GM23338 (cell line): ENCODE measurements at regions not wholly inside any gene's neighbourhood (a gene's known extent, or its start where the extent isn't known, plus 50 kb on each side); places are given as distances from the start of the nearest gene placed in this dataset.

Experiments used
- ATAC-seq: fragments of 200-7000 bp; cut with Tn5 transposase; 3 replicates; pipeline ENCODE4 v1.9.1; 2020
- DNase-seq: peaks from one replicate; pipeline ENCODE4 v3.0.0-alpha.2; 2015; ENCODE audit warnings: low spot score
- H2AFZ ChIP-seq: fragments of 200-600 bp; sonication (generic); 2 replicates; pipeline ENCODE4 v1.8.0; 2016; ENCODE audit warnings: antibody characterized with exemption, mild to moderate bottlenecking, moderate library complexity
- H3F3A ChIP-seq: fragments of 200-600 bp; sonication (generic); replicated peaks from 2 replicates; pipeline ENCODE4 v1.8.0; 2017; ENCODE audit warnings: antibody characterized with exemption, mixed run types, low read depth
- H3K27ac ChIP-seq: fragments of 200-600 bp; sonication (generic); 2 replicates; pipeline ENCODE4 v1.6.1; 2016; ENCODE audit warnings: low read depth
- H3K27me3 ChIP-seq: fragments of 200-600 bp; sonication (generic); 2 replicates; pipeline ENCODE4 v1.8.0; 2016; ENCODE audit warnings: mild to moderate bottlenecking, mixed run types, moderate library complexity; ENCODE audit not compliant: insufficient read depth
- H3K36me3 ChIP-seq: fragments of 200-600 bp; sonication (generic); 2 replicates; pipeline ENCODE4 v1.8.0; 2016; ENCODE audit warnings: mild to moderate bottlenecking; ENCODE audit not compliant: insufficient read depth
- H3K4me1 ChIP-seq: fragments of 200-600 bp; sonication (generic); 2 replicates; pipeline ENCODE4 v1.8.0; 2016; ENCODE audit warnings: mild to moderate bottlenecking, moderate library complexity; ENCODE audit not compliant: insufficient read depth
- H3K4me2 ChIP-seq: fragments of 200-600 bp; sonication (generic); 2 replicates; pipeline ENCODE4 v1.7.1; 2017; ENCODE audit warnings: mixed run types
- H3K4me3 ChIP-seq: fragments of 200-600 bp; sonication (generic); 2 replicates; pipeline ENCODE4 v1.6.1; 2016; ENCODE audit warnings: mixed run types
- H3K79me2 ChIP-seq: fragments of 200-600 bp; sonication (generic); replicated peaks from 2 replicates; pipeline ENCODE4 v1.8.0; 2017; ENCODE audit warnings: mild to moderate bottlenecking; ENCODE audit not compliant: insufficient read depth
- H3K9me2 ChIP-seq: fragments of 200-600 bp; sonication (generic); 2 replicates; pipeline ENCODE4 v1.8.0; 2017; ENCODE audit not compliant: insufficient read depth
- H4K20me1 ChIP-seq: fragments of 200-600 bp; sonication (generic); replicated peaks from 2 replicates; pipeline ENCODE4 v1.8.0; 2017; ENCODE audit warnings: mild to moderate bottlenecking; ENCODE audit not compliant: insufficient read depth
- H3K27ac Mint-ChIP-seq: 2 replicates; pipeline ENCODE4 v1.8.0; 2020; ENCODE audit warnings: inconsistent platforms, mild to moderate bottlenecking, moderate library complexity, mixed read lengths
- H3K27me3 Mint-ChIP-seq: 3 replicates; pipeline ENCODE4 v1.8.0; 2022; ENCODE audit warnings: low read depth, mild to moderate bottlenecking, moderate library complexity, mixed read lengths, inconsistent platforms; ENCODE audit not compliant: insufficient read depth, poor library complexity
- H3K36me3 Mint-ChIP-seq: 3 replicates; pipeline ENCODE4 v1.8.0; 2021; ENCODE audit warnings: low read depth, mild to moderate bottlenecking, inconsistent platforms, moderate library complexity, mixed read lengths
- H3K4me1 Mint-ChIP-seq: 3 replicates; pipeline ENCODE4 v1.8.0; 2020; ENCODE audit warnings: mild to moderate bottlenecking, inconsistent platforms, mixed read lengths
- H3K4me3 Mint-ChIP-seq: 3 replicates; pipeline ENCODE4 v1.8.0; 2021; ENCODE audit warnings: moderate library complexity, mild to moderate bottlenecking, inconsistent platforms, mixed read lengths
- H3K9me3 Mint-ChIP-seq: 3 replicates; pipeline ENCODE4 v1.8.0; 2020; ENCODE audit warnings: moderate library complexity, mild to moderate bottlenecking, inconsistent platforms, mixed read lengths
- CREB1 ChIP-seq: fragments of 250-450 bp; sonication (Bioruptor Pico); IDR thresholded peaks from 2 replicates; pipeline ENCODE4 v1.5.0; 2020; ENCODE audit warnings: low read depth, mild to moderate bottlenecking, moderate library complexity
- CTCF ChIP-seq, 2 experiments: fragments of 200-600 bp in 1 of 2; sonication (generic) in 1 of 2; conservative IDR thresholded peaks; 2 replicates each; pipeline versions ENCODE4 v1.5.1 to v1.6.1; 2016 to 2017; ENCODE audit warnings: antibody characterized with exemption in 2 of 2, low read depth in 2 of 2, mild to moderate bottlenecking in 2 of 2, moderate library complexity in 1 of 2
- ETS1 ChIP-seq: IDR thresholded peaks from 2 replicates; pipeline ENCODE4 v1.6.1; 2016; ENCODE audit warnings: antibody characterized with exemption
- EZH2 ChIP-seq: fragments of 200-600 bp; sonication (generic); IDR thresholded peaks from one replicate; pipeline ENCODE4 v1.8.0; 2017; ENCODE audit warnings: antibody characterized with exemption, mild to moderate bottlenecking, low read depth; ENCODE audit not compliant: unreplicated experiment
- EZH2phosphoT487 ChIP-seq: fragments of 200-600 bp; sonication (generic); IDR thresholded peaks from one replicate; pipeline ENCODE4 v1.8.1; 2018; ENCODE audit warnings: antibody characterized with exemption; ENCODE audit not compliant: unreplicated experiment
- JUNB ChIP-seq: IDR thresholded peaks from one replicate; pipeline ENCODE4 v1.6.1; 2016; ENCODE audit warnings: antibody characterized with exemption; ENCODE audit not compliant: unreplicated experiment
- NANOG ChIP-seq: IDR thresholded peaks from 2 replicates; pipeline ENCODE4 v1.6.1; 2016; ENCODE audit warnings: antibody characterized with exemption, borderline replicate concordance
- POLR2AphosphoS5 ChIP-seq: IDR thresholded peaks from 2 replicates; pipeline ENCODE4 v1.6.1; 2016; ENCODE audit warnings: antibody characterized with exemption, low read depth
- REST ChIP-seq: IDR thresholded peaks from one replicate; pipeline ENCODE4 v1.6.1; 2018; ENCODE audit warnings: antibody characterized with exemption; ENCODE audit not compliant: unreplicated experiment
- STAT1 ChIP-seq: IDR thresholded peaks from one replicate; pipeline ENCODE4 v1.6.1; 2016; ENCODE audit warnings: antibody characterized with exemption; ENCODE audit not compliant: unreplicated experiment
- ZNF114 ChIP-seq: fragments of 250-450 bp; sonication (Bioruptor Pico); IDR thresholded peaks from 2 replicates; pipeline ENCODE4 v1.5.0; 2020; ENCODE audit warnings: mild to moderate bottlenecking, moderate library complexity
- ZNF331 ChIP-seq: fragments of 250-450 bp; sonication (Bioruptor Pico); IDR thresholded peaks from 2 replicates; pipeline ENCODE4 v1.5.0; 2020; ENCODE audit warnings: low read depth, mild to moderate bottlenecking, moderate library complexity
- ZNF462 ChIP-seq: fragments of 250-450 bp; sonication (Bioruptor Pico); IDR thresholded peaks from 2 replicates; pipeline ENCODE4 v1.5.0; 2020; ENCODE audit warnings: mild to moderate bottlenecking, moderate library complexity

- no peak overlapping the region for H3K4me3 Mint-ChIP-seq
- H3K27me3 Mint-ChIP-seq: peaks cover 4% of the 10 kb centered on the region
- Histone ChIP-seq H3K36me3 (no peaks in the 10 kb centered on the region), H3K4me3 (no peak overlapping the region), H3K9me2 (no peaks in the 10 kb centered on the region), H2AFZ (no peak overlapping the region), H3K27ac (no peak overlapping the region), H3K79me2 (no peaks in the 10 kb centered on the region), H3K27me3 (no peaks in the 10 kb centered on the region), H3F3A (no peaks in the 10 kb centered on the region), H3K4me2 (no peak overlapping the region), H3K4me1 (no peaks in the 10 kb centered on the region), H4K20me1 (no peaks in the 10 kb centered on the region)
- no peak overlapping the region for H3K27ac Mint-ChIP-seq
- no peaks in the 10 kb centered on the region for H3K4me1 Mint-ChIP-seq
- no peak for ATAC-seq
- DNase-seq: no peak
- TF ChIP-seq ZNF462 (CRISPR knock-in tag): no peak
- no peak for TF ChIP-seq ETS1
- no peak for TF ChIP-seq EZH2
- no peak for TF ChIP-seq JUNB
- TF ChIP-seq CREB1 (CRISPR knock-in tag): no peak
- TF ChIP-seq ZNF114 (CRISPR knock-in tag): no peak
- TF ChIP-seq CTCF (conservative IDR thresholded peaks at IDR 0.05; ENCODE audit: low read depth in 2 of 2): no peak
- no peak for TF ChIP-seq POLR2AphosphoS5
- no peak for TF ChIP-seq REST
- TF ChIP-seq STAT1: no peak
- TF ChIP-seq NANOG: no peak
- no peak for TF ChIP-seq EZH2phosphoT487
- TF ChIP-seq ZNF331 (CRISPR knock-in tag): no peak
- H3K9me3 Mint-ChIP-seq: peaks cover 12% of the 10 kb centered on the region; the same call in 2 of the 3 replicates
- H3K36me3 Mint-ChIP-seq: peaks cover 4% of the 10 kb centered on the region; the same call in 1 of the 3 replicates
These were observed 124.3 kb upstream of the SOX4 start for GRCh38 chr6:21469213-21469612.
